Body of pancreas (tissue), 4 donors: ENCODE measurements at regions not wholly inside any gene's neighbourhood (a gene's known extent, or its start where the extent isn't known, plus 50 kb on each side); places are given as distances from the start of the nearest gene placed in this dataset.

Source experiments
- POLR2A ChIP-seq, 3 donors: fragments of 450-650 bp; IDR thresholded peaks; one replicate each; pipeline ENCODE4 v1.6.1; 2016; ENCODE audit warnings: antibody characterized with exemption in 3 of 3, mild to moderate bottlenecking in 2 of 3
- TF ChIP-seq, protein P1 (sequence below), 7 experiments: fragments of 450-650 bp in 4 of 7; fragments of 200-600 bp in 3 of 7; sonication (generic) in 3 of 7; IDR thresholded peaks; one replicate each; pipeline ENCODE4 v1.5.1; 2016 to 2019; ENCODE audit warnings: antibody characterized with exemption in 7 of 7

DNA sequence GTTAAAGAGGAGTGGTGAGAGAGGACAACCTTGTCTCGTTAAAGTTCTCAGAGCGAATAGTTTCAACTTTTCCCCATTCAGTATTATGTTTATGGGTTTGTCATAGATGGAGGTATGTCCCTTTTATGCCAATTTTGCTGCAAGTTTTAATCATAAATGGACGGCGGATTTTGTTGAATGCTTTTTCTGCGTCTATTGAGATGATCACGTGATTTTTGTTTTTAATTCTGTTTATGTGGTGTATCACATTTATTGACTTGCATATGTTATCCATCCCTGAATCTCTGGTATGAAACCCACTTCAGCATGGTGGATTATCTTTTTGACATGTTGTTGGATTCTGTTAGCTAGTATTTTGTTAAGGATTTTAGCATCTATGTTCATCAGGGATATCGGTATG is 1123.8 kb upstream of the KLHL29 start:
- no peak for TF ChIP-seq POLR2A (IDR thresholded peaks at IDR 0.05)
- TF ChIP-seq, protein P1, sequence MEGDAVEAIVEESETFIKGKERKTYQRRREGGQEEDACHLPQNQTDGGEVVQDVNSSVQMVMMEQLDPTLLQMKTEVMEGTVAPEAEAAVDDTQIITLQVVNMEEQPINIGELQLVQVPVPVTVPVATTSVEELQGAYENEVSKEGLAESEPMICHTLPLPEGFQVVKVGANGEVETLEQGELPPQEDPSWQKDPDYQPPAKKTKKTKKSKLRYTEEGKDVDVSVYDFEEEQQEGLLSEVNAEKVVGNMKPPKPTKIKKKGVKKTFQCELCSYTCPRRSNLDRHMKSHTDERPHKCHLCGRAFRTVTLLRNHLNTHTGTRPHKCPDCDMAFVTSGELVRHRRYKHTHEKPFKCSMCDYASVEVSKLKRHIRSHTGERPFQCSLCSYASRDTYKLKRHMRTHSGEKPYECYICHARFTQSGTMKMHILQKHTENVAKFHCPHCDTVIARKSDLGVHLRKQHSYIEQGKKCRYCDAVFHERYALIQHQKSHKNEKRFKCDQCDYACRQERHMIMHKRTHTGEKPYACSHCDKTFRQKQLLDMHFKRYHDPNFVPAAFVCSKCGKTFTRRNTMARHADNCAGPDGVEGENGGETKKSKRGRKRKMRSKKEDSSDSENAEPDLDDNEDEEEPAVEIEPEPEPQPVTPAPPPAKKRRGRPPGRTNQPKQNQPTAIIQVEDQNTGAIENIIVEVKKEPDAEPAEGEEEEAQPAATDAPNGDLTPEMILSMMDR (IDR thresholded peaks at IDR 0.05) = no peak
